GM21529 (cell line): ENCODE measurements at regions not wholly inside any gene's neighbourhood (a gene's known extent, or its start where the extent isn't known, plus 50 kb on each side); places are given as distances from the start of the nearest gene placed in this dataset.

Experiments
- ATAC-seq: cut with Tn5 transposase; IDR thresholded peaks from one replicate; pipeline ENCODE4 v1.9.1; 2021; ENCODE audit not compliant: unreplicated experiment

DNA sequence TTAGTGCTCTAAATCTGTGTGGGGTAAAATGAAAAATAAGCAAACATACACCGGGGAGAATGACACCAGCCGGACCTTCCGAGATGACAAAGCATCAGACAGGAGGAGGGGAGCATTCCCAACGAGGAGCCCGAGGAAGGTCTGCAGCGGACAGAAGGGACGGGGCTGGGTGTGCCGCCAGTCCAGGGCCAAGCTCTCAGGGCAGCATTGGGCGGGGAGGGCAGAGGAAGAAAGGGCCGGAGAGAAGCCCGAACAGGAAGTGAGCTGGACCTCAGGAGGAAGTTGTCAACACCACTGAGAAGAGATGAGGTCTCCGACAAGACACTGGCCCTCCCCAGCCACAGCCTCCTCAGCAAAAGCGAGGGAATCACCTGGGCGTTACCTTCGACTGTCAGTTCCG is 182.6 kb upstream of the RNF32 start:
- no peak for ATAC-seq

DNA sequence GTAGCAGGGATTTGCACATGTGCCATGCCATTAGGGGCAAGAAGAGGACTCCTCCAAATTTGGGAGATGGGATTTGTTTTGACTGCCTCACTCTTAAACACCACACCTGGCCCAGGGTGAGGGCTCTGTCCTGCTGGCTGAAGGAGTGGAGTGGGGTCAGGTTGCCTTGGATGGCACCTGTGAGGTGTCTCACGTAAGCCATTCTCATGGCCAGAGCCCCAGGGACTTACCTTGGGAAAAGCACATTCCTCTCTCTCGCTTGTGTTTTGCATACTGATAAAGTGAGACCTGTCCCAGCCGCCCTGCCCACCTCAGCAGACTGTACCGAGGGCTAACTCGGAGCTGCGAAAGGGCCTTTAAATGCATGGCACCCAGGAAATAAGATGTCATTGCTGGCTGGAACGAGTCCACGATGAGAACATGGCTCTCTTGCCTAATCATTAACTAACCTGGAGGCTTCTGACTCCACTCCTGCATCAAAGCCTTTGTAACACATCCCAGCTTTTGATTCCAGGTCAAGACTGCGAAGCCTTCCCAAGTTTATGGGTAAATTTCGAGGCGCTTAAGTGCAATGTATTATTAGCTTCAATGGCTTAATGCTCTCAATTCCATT is 184.0 kb upstream of the RNF32 start:
- no peak for ATAC-seq

GRCh38 chr7:156456032-156456431 is 184.5 kb upstream of the RNF32 start:
- ATAC-seq: no peak

GRCh38 chr7:156450473-156450872 is 190.1 kb upstream of the RNF32 start:
- no peak for ATAC-seq

GRCh38 chr7:156448918-156449317 is 191.7 kb upstream of the RNF32 start:
- ATAC-seq: no peak

GRCh38 chr7:156446990-156447389 is 193.6 kb upstream of the RNF32 start:
- no peak for ATAC-seq

GRCh38 chr7:156445997-156446761 is 194.4 kb upstream of the RNF32 start:
- no peak for ATAC-seq

DNA sequence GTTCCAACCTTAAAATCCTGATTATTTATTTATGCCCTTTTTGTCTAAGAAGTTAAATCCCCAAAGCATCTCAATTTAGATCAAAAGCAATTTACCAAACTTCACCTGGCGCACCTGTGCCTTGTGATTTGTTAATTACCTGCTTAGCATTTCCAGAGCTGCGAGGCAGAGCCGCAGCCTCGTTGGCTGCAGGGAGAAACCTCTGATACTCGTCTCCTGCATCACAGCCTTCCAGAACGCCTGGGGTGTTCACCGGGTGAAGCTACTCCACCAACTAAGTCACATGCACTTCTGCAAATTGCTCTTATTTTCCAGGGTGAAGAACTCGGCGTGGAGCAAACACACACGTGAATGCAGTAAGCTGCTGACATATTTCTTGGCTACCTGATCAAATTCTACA is 198.1 kb upstream of the RNF32 start:
- ATAC-seq: no peak

GRCh38 chr7:156440456-156440855 is 200.1 kb upstream of the RNF32 start:
- no peak for ATAC-seq

GRCh38 chr7:156438011-156438410 is 202.6 kb upstream of the RNF32 start:
- ATAC-seq: no peak

GRCh38 chr7:156437021-156437614 is 203.5 kb upstream of the RNF32 start:
- no peak for ATAC-seq

GRCh38 chr7:156435486-156436231 is 204.9 kb upstream of the RNF32 start:
- ATAC-seq: no peak

GRCh38 chr7:156434706-156435105 is 205.9 kb upstream of the RNF32 start:
- no peak for ATAC-seq

GRCh38 chr7:156432018-156432417 is 208.6 kb upstream of the RNF32 start:
- ATAC-seq: no peak

DNA sequence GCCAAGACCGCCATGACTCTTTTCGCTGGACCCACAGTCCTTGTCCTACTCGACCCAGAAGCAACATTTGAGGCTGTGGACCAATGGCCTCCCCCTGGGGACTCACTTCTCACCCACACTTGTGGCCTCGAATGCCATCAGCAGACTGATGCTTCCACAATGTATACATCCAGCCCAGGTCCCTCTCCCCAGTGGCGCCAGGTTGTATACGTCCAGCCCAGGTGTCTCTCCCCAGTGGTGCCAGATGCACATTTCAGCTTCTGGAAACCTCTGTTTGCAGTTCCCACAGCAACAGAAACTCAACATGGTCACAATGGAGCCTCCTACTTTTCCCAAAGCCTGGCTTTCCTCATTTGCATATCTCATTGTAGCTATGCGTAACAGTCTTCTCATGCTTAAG is 210.5 kb upstream of the RNF32 start:
- ATAC-seq: no peak

DNA sequence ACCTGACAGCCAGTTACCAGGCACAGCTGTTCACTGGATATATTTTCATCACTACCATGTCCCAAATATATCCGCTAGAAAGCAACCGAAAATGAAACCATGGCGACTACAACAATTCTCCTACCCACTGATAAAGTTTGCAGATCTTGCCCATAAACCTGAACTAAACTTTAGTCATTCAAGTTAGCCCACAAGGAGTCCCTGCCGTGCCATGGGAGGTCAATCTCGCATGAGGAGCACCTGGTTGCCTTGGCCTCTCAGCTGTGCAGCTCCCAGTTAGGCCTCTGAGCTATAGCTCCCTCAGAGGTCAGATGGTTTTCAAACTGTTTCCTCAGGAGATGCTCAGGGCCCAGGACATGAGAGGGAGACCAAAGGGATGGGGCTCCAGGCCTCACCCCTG is 211.1 kb upstream of the RNF32 start:
- no peak for ATAC-seq

- no peak for ATAC-seq
Observed at GRCh38 chr7:156423876-156424275, 216.7 kb upstream of the RNF32 start.

DNA sequence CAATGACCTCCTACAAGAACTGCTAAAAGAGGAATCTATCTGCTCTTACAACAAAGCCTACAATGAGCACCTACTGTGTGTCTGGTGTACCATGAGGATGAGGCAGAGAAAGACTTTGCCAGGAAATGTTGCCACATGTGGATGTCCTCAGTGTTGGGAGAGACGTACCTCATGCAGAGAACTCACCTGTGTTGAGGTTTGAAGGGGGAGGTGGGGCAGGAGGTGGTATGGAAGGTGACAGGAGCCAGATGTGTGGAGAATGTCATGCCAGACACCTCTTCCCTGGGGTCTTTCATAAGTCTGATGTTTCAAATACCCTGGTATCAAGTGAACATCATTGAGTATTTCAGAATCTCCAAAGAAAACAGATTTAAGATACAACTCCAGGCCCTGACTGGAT is 220.1 kb upstream of the RNF32 start:
- no peak for ATAC-seq

DNA sequence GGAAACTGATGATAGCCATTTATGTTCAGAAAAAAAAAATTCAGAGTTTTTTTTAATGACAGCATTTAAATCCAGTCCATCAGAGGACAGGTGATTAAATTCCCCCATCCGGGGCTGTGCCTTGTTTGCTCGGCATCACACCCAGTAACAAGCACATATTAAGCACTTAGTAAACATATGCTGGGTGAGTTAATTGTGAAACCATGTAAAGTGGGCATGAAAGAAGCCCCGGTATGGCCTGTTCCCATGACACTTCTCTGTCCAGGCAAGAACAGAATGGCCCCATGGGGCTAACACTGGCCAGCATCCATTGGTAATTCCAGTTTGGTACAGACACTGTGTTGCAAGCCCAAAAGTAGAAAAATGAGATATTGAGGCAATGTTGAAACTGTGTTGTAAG is 220.8 kb upstream of the RNF32 start:
- ATAC-seq: no peak

DNA sequence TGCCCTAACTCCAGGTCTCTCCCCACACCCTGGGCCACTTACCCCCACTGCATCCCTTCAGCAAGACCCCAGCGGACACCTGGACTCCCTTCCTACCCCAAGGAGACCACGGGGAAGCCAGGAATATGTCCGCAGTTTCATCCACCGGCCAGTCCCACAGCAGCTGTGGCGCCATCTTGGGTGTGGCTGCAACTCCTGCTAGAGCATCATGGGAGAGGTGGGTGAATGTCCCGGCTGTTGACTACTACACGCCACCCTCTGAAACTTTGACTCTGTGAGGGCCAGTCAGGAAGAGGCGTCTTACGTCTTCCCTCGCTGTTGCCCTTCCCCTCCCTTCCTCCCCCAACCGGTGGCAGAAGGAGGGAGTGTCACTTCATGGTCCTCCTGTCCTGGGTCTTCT is 238.3 kb upstream of the RNF32 start:
- ATAC-seq: no peak

- no peak for ATAC-seq
Observed at GRCh38 chr7:156401617-156402016, 239.0 kb upstream of the RNF32 start.

DNA sequence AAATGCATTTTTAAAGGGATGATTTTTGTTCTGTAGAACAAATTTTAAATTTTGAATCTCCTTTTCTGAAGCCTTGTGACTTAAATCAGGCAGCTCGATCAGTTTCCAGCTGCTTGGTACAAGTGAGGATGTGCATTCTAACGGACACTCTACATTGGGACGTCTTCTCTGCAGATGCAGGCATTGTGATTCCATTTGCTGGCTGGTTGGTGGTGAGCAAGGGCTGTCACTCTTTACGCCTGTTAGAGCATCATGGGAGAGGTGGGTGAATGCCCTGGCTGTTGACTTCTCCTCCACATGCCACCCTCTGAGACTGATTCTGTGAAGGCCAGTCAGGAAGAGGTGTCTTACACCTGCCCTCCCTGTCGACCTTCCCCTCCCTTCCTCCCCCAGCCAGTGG is 240.5 kb upstream of the RNF32 start:
- no peak for ATAC-seq
